ENCODE measurements at regions not wholly inside any gene's neighbourhood (a gene's known extent, or its start where the extent isn't known, plus 50 kb on each side); places are given as distances from the start of the nearest gene placed in this dataset.

- Histone ChIP-seq H3K36me3 (ENCODE audit: control insufficient read depth in 5 of 5, insufficient read depth in 5 of 5, low read length in 5 of 5) (no peaks in the 10 kb centered on the region), H3K27ac (ENCODE audit: low read depth, low read length) (no peak overlapping the region), H3K4me3 (ENCODE audit: low read depth in 1 of 5, low read length in 5 of 5) (no peak overlapping the region), H3K9ac (ENCODE audit: low read length in 5 of 5) (no peak overlapping the region), H3K27me3 (ENCODE audit: control insufficient read depth in 5 of 5, insufficient read depth in 4 of 5, low read length in 5 of 5) (no peaks in the 10 kb centered on the region), H3K4me1 (ENCODE audit: control insufficient read depth in 5 of 5, insufficient read depth in 5 of 5, low read length in 5 of 5) (peaks cover 0 to 5% (median 0%) of the 10 kb centered on the region in 5 donors), H3K9me3 (ENCODE audit: control insufficient read depth in 5 of 5, low read length in 5 of 5) (peaks cover 0 to 5% (median 2%) of the 10 kb centered on the region in 5 donors)
Measured at GRCh38 chr3:64932666-64933342, 245.0 kb upstream of the ADAMTS9 start.

- Histone ChIP-seq H3K4me3 (ENCODE audit: low read depth in 1 of 5, low read length in 5 of 5) (no peak overlapping the region), H3K36me3 (ENCODE audit: control insufficient read depth in 5 of 5, insufficient read depth in 5 of 5, low read length in 5 of 5) (no peaks in the 10 kb centered on the region), H3K9ac (ENCODE audit: low read length in 5 of 5) (no peak overlapping the region), H3K27me3 (ENCODE audit: control insufficient read depth in 5 of 5, insufficient read depth in 4 of 5, low read length in 5 of 5) (no peaks in the 10 kb centered on the region), H3K27ac (ENCODE audit: low read depth, low read length) (no peak overlapping the region), H3K9me3 (ENCODE audit: control insufficient read depth in 5 of 5, low read length in 5 of 5) (peaks cover 0 to 5% (median 2%) of the 10 kb centered on the region in 5 donors), H3K4me1 (ENCODE audit: control insufficient read depth in 5 of 5, insufficient read depth in 5 of 5, low read length in 5 of 5) (peaks cover 0 to 5% (median 0%) of the 10 kb centered on the region in 5 donors)
Measured at GRCh38 chr3:64932016-64932518, 244.3 kb upstream of the ADAMTS9 start.

- H3K9ac ChIP-seq (ENCODE audit: low read length in 5 of 5): no peak overlapping the region
- H3K36me3 ChIP-seq (ENCODE audit: control insufficient read depth in 5 of 5, insufficient read depth in 5 of 5, low read length in 5 of 5): no peaks in the 10 kb centered on the region
- H3K27ac ChIP-seq (ENCODE audit: low read depth, low read length): no peak overlapping the region
- H3K4me1 ChIP-seq (ENCODE audit: control insufficient read depth in 5 of 5, insufficient read depth in 5 of 5, low read length in 5 of 5): peaks cover 0 to 8% (median 0%) of the 10 kb centered on the region in 5 donors
- peaks cover 0 to 5% (median 2%) of the 10 kb centered on the region in 5 donors for H3K9me3 ChIP-seq (ENCODE audit: control insufficient read depth in 5 of 5, low read length in 5 of 5)
- H3K4me3 ChIP-seq (ENCODE audit: low read depth in 1 of 5, low read length in 5 of 5): no peak overlapping the region
- H3K27me3 ChIP-seq (ENCODE audit: control insufficient read depth in 5 of 5, insufficient read depth in 4 of 5, low read length in 5 of 5): no peaks in the 10 kb centered on the region
Measured at GRCh38 chr3:64930891-64931290, 243.1 kb upstream of the ADAMTS9 start.

- H3K9ac ChIP-seq (ENCODE audit: low read length in 5 of 5): no peak overlapping the region
- H3K9me3 ChIP-seq (ENCODE audit: control insufficient read depth in 5 of 5, low read length in 5 of 5): peaks cover 0 to 5% (median 0%) of the 10 kb centered on the region in 5 donors
- H3K4me3 ChIP-seq (ENCODE audit: low read depth in 1 of 5, low read length in 5 of 5): no peak overlapping the region
- peaks cover 0 to 8% (median 0%) of the 10 kb centered on the region in 5 donors for H3K4me1 ChIP-seq (ENCODE audit: control insufficient read depth in 5 of 5, insufficient read depth in 5 of 5, low read length in 5 of 5)
- no peaks in the 10 kb centered on the region for H3K27me3 ChIP-seq (ENCODE audit: control insufficient read depth in 5 of 5, insufficient read depth in 4 of 5, low read length in 5 of 5)
- H3K27ac ChIP-seq (ENCODE audit: low read depth, low read length): no peak overlapping the region
- no peaks in the 10 kb centered on the region for H3K36me3 ChIP-seq (ENCODE audit: control insufficient read depth in 5 of 5, insufficient read depth in 5 of 5, low read length in 5 of 5)
Measured at GRCh38 chr3:64928683-64929082, 240.9 kb upstream of the ADAMTS9 start.

- Histone ChIP-seq H3K36me3 (ENCODE audit: control insufficient read depth in 5 of 5, insufficient read depth in 5 of 5, low read length in 5 of 5) (no peaks in the 10 kb centered on the region), H3K9me3 (ENCODE audit: control insufficient read depth in 5 of 5, low read length in 5 of 5) (peaks cover 0 to 2% (median 0%) of the 10 kb centered on the region in 5 donors), H3K27me3 (ENCODE audit: control insufficient read depth in 5 of 5, insufficient read depth in 4 of 5, low read length in 5 of 5) (no peaks in the 10 kb centered on the region), H3K9ac (ENCODE audit: low read length in 5 of 5) (no peak overlapping the region), H3K27ac (ENCODE audit: low read depth, low read length) (no peak overlapping the region), H3K4me1 (ENCODE audit: control insufficient read depth in 5 of 5, insufficient read depth in 5 of 5, low read length in 5 of 5) (peaks cover 0 to 12% (median 0%) of the 10 kb centered on the region in 5 donors), H3K4me3 (ENCODE audit: low read depth in 1 of 5, low read length in 5 of 5) (no peak overlapping the region)
Measured at GRCh38 chr3:64927689-64928088, 239.9 kb upstream of the ADAMTS9 start.

GRCh38 chr3:64925575-64925974 lies 237.8 kb upstream of the ADAMTS9 start:
- Histone ChIP-seq H3K4me3 (ENCODE audit: low read depth in 1 of 5, low read length in 5 of 5) (no peak overlapping the region), H3K9me3 (ENCODE audit: control insufficient read depth in 5 of 5, low read length in 5 of 5) (no peaks in the 10 kb centered on the region), H3K9ac (ENCODE audit: low read length in 5 of 5) (no peak overlapping the region), H3K27me3 (ENCODE audit: control insufficient read depth in 5 of 5, insufficient read depth in 4 of 5, low read length in 5 of 5) (no peaks in the 10 kb centered on the region), H3K36me3 (ENCODE audit: control insufficient read depth in 5 of 5, insufficient read depth in 5 of 5, low read length in 5 of 5) (no peaks in the 10 kb centered on the region), H3K27ac (ENCODE audit: low read depth, low read length) (no peak overlapping the region), H3K4me1 (ENCODE audit: control insufficient read depth in 5 of 5, insufficient read depth in 5 of 5, low read length in 5 of 5) (peaks cover 0 to 12% (median 0%) of the 10 kb centered on the region in 5 donors)

GRCh38 chr3:64924961-64925360 lies 237.2 kb upstream of the ADAMTS9 start:
- Histone ChIP-seq H3K27me3 (ENCODE audit: control insufficient read depth in 5 of 5, insufficient read depth in 4 of 5, low read length in 5 of 5) (no peaks in the 10 kb centered on the region), H3K4me3 (ENCODE audit: low read depth in 1 of 5, low read length in 5 of 5) (no peak overlapping the region), H3K9ac (ENCODE audit: low read length in 5 of 5) (no peak overlapping the region), H3K27ac (ENCODE audit: low read depth, low read length) (no peak overlapping the region), H3K36me3 (ENCODE audit: control insufficient read depth in 5 of 5, insufficient read depth in 5 of 5, low read length in 5 of 5) (no peaks in the 10 kb centered on the region), H3K9me3 (ENCODE audit: control insufficient read depth in 5 of 5, low read length in 5 of 5) (no peaks in the 10 kb centered on the region), H3K4me1 (ENCODE audit: control insufficient read depth in 5 of 5, insufficient read depth in 5 of 5, low read length in 5 of 5) (peaks cover 0 to 12% (median 0%) of the 10 kb centered on the region in 5 donors)

GRCh38 chr3:64922213-64922612 lies 234.4 kb upstream of the ADAMTS9 start:
- peaks cover 0 to 15% (median 0%) of the 10 kb centered on the region in 5 donors for H3K4me1 ChIP-seq (ENCODE audit: control insufficient read depth in 5 of 5, insufficient read depth in 5 of 5, low read length in 5 of 5)
- H3K9ac ChIP-seq (ENCODE audit: low read length in 5 of 5): no peak overlapping the region
- H3K36me3 ChIP-seq (ENCODE audit: control insufficient read depth in 5 of 5, insufficient read depth in 5 of 5, low read length in 5 of 5): no peaks in the 10 kb centered on the region
- no peak overlapping the region for H3K4me3 ChIP-seq (ENCODE audit: low read depth in 1 of 5, low read length in 5 of 5)
- no peaks in the 10 kb centered on the region for H3K27me3 ChIP-seq (ENCODE audit: control insufficient read depth in 5 of 5, insufficient read depth in 4 of 5, low read length in 5 of 5)
- H3K27ac ChIP-seq (ENCODE audit: low read depth, low read length): peak overlapping the region; percentile 16
- no peaks in the 10 kb centered on the region for H3K9me3 ChIP-seq (ENCODE audit: control insufficient read depth in 5 of 5, low read length in 5 of 5)

- Histone ChIP-seq H3K36me3 (ENCODE audit: control insufficient read depth in 5 of 5, insufficient read depth in 5 of 5, low read length in 5 of 5) (no peaks in the 10 kb centered on the region), H3K4me1 (ENCODE audit: control insufficient read depth in 5 of 5, insufficient read depth in 5 of 5, low read length in 5 of 5) (peaks cover 0 to 23% (median 0%) of the 10 kb centered on the region in 5 donors), H3K27ac (ENCODE audit: low read depth, low read length) (peak overlapping the region; percentile 16), H3K4me3 (ENCODE audit: low read depth in 1 of 5, low read length in 5 of 5) (no peak overlapping the region), H3K9ac (ENCODE audit: low read length in 5 of 5) (no peak overlapping the region), H3K27me3 (ENCODE audit: control insufficient read depth in 5 of 5, insufficient read depth in 4 of 5, low read length in 5 of 5) (no peaks in the 10 kb centered on the region), H3K9me3 (ENCODE audit: control insufficient read depth in 5 of 5, low read length in 5 of 5) (no peaks in the 10 kb centered on the region)
Measured at GRCh38 chr3:64921281-64922065, 233.7 kb upstream of the ADAMTS9 start.

- H3K27ac ChIP-seq (ENCODE audit: low read depth, low read length): no peak overlapping the region
- H3K4me1 ChIP-seq (ENCODE audit: control insufficient read depth in 5 of 5, insufficient read depth in 5 of 5, low read length in 5 of 5): peaks cover 0 to 29% (median 2%) of the 10 kb centered on the region in 5 donors
- H3K4me3 ChIP-seq (ENCODE audit: low read depth in 1 of 5, low read length in 5 of 5): no peak overlapping the region
- no peak overlapping the region for H3K9ac ChIP-seq (ENCODE audit: low read length in 5 of 5)
- no peaks in the 10 kb centered on the region for H3K36me3 ChIP-seq (ENCODE audit: control insufficient read depth in 5 of 5, insufficient read depth in 5 of 5, low read length in 5 of 5)
- H3K27me3 ChIP-seq (ENCODE audit: control insufficient read depth in 5 of 5, insufficient read depth in 4 of 5, low read length in 5 of 5): no peaks in the 10 kb centered on the region
- no peaks in the 10 kb centered on the region for H3K9me3 ChIP-seq (ENCODE audit: control insufficient read depth in 5 of 5, low read length in 5 of 5)
Measured at GRCh38 chr3:64919934-64920333, 232.1 kb upstream of the ADAMTS9 start.

Data from subcutaneous abdominal adipose tissue (tissue), 5 donors.